Lower leg skin (tissue), 4 donors: ENCODE measurements at regions not wholly inside any gene's neighbourhood (a gene's known extent, or its start where the extent isn't known, plus 50 kb on each side); places are given as distances from the start of the nearest gene placed in this dataset.

Source experiments
- DNase-seq, 2 donors: peaks; one replicate each; pipeline ENCODE4 v3.0.0-alpha.2; 2019; ENCODE audit warnings: low spot score in 2 of 2
- H3K4me3 ChIP-seq: fragments of 200-600 bp; sonication (generic); 2 replicates; pipeline ENCODE4 v1.5.1; 2017; ENCODE audit warnings: mild to moderate bottlenecking, low read depth; ENCODE audit not compliant: poor library complexity, severe bottlenecking
- POLR2A ChIP-seq, 2 donors: fragments of 450-650 bp; IDR thresholded peaks; one replicate each; pipeline ENCODE4 v1.6.1; 2016 to 2017; ENCODE audit warnings: antibody characterized with exemption in 2 of 2, mild to moderate bottlenecking in 1 of 2, moderate library complexity in 1 of 2
- whole genome bisulfite sequencing, 2 donors: methylation state at CpG; one replicate each; pipeline ENCODE4 v1.1.5; 2018; 5-methylcytosine and 5-hydroxymethylcytosine counted together
- intact Hi-C: fragments of 100-400 bp; cut with DNase I; formaldehyde crosslinking; loops from one replicate; pipeline ENCODE4 v1.15.0; 2023; ENCODE audit warnings: low total_unique reads
- TF ChIP-seq, protein P1 (sequence below), 3 donors: fragments of 450-650 bp; IDR thresholded peaks; one replicate each; pipeline ENCODE4 v1.5.1; 2016; ENCODE audit warnings: antibody characterized with exemption in 3 of 3, mild to moderate bottlenecking in 3 of 3, moderate library complexity in 2 of 3

DNA sequence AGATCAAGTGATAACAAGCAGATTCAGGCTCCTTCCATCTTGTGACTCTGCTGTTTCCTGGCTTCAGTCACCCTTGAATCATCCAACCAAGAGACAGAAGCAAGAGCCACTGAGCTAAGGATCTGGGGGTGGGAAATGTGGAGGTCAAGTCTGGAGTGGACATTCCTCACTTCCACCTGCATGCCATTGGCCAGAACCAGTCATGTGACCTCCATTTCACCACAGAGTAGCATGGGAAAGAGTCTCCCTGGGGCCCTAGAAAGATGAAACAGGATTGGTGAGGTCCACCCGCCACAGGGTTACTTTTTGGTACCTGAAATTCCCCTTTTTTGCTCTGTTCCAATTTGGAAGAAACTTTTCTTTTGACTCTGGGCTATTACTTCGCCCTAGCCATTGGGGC is 1006.0 kb upstream of the EEF2KMT start:
- DNase-seq, result no peak
- WGBS, 2 donors, result 47 to 72% methylated on average over 2 of the region's 2 CpGs
- intact Hi-C loops, result no loop called here
- TF ChIP-seq, protein P1, sequence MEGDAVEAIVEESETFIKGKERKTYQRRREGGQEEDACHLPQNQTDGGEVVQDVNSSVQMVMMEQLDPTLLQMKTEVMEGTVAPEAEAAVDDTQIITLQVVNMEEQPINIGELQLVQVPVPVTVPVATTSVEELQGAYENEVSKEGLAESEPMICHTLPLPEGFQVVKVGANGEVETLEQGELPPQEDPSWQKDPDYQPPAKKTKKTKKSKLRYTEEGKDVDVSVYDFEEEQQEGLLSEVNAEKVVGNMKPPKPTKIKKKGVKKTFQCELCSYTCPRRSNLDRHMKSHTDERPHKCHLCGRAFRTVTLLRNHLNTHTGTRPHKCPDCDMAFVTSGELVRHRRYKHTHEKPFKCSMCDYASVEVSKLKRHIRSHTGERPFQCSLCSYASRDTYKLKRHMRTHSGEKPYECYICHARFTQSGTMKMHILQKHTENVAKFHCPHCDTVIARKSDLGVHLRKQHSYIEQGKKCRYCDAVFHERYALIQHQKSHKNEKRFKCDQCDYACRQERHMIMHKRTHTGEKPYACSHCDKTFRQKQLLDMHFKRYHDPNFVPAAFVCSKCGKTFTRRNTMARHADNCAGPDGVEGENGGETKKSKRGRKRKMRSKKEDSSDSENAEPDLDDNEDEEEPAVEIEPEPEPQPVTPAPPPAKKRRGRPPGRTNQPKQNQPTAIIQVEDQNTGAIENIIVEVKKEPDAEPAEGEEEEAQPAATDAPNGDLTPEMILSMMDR (IDR thresholded peaks at IDR 0.05), result no peak
- no peak for TF ChIP-seq POLR2A (IDR thresholded peaks at IDR 0.05)
- H3K4me3 ChIP-seq, result no peak overlapping the region

DNA sequence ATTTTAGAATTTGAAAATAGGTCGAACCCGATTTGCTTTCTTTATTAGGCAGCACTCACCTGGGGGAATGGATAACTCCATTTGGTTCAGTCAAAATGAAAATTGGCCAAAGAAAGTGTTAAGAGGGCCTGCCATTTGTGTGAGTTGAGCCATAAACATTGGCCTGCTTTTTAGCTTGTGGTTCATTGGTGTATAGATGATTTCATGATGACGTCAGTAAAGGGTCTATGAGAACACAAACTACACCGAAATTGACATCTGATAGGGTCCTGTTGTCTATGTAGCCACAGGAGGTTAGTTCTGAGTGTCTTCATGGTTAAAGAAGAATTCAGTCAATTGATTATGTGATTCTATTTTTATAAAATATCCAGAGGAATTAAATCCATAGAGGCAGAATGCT is 1001.5 kb upstream of the EEF2KMT start:
- WGBS, 2 donors, result 86% methylated on average over 4 of the region's 4 CpGs
- intact Hi-C loops, result no loop called here
- TF ChIP-seq, protein P1 (IDR thresholded peaks at IDR 0.05), result no peak
- TF ChIP-seq POLR2A (IDR thresholded peaks at IDR 0.05), result no peak
- H3K4me3 ChIP-seq, result no peak overlapping the region
- no peak for DNase-seq

DNA sequence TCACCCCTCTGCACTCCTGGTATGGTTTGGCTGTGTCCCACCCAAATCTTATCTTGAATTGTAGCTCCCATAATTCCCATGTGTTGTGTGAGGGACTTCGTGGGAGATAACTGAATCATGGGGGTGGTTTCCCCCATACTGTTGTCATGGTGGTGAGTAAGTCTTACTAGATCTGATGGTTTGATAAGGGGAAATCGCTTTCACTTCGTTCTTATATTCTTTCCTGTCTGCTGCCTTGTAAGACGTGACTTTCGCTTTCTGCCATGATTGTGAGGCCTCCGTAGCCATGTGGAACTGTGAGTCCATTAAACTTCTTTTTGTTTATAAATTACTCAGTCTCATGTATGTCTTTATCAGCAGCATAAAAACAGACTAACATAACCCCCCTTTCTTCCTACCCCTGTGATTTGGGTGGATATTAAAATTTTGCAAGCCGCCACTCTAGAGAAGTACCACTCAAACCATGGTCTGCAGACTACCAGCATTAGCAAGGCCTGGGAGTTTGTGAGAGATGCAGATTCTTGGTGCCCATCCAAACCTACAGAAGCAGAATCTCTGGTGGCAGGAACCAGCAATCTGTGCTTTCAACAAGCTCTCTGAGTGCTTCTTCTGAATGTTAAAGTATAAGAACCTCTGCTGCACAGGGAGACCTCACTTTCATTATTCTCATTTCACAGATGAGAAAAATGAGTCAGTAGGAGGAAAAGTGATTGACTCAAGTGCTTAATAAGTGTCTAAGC is 999.5 kb upstream of the EEF2KMT start:
- WGBS, 2 donors, result 83 to 87% methylated on average over 7 of the region's 7 CpGs
- no peak overlapping the region for H3K4me3 ChIP-seq
- intact Hi-C loops, result no loop called here
- DNase-seq, result no peak
- TF ChIP-seq, protein P1 (IDR thresholded peaks at IDR 0.05), result no peak
- TF ChIP-seq POLR2A (IDR thresholded peaks at IDR 0.05), result no peak

DNA sequence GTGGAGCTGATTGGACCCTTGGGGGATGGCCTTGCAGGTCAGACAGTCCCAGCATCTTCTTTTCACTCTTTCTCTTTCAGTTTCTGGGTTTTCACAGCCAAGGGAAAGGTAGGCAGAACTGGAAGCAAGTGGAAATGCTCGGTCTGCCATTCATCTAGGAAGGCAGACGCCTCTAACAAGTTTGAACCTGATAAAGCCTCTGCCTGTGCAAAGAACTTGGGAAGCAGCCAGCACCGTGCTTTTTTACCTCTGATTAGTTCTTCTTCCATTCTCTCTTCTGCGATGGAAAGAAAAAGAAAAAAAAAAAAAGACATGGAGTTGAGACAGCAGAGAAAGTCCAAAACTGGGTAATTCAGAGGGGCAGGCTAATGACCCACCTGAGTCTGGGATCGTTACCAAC is 997.8 kb upstream of the EEF2KMT start:
- intact Hi-C loops, result no loop called here
- no peak for TF ChIP-seq POLR2A (IDR thresholded peaks at IDR 0.05)
- TF ChIP-seq, protein P1 (IDR thresholded peaks at IDR 0.05), result no peak
- whole genome bisulfite sequencing, 2 donors, result 42 to 46% methylated on average over 5 of the region's 5 CpGs
- DNase-seq, result no peak
- H3K4me3 ChIP-seq, result no peak overlapping the region

DNA sequence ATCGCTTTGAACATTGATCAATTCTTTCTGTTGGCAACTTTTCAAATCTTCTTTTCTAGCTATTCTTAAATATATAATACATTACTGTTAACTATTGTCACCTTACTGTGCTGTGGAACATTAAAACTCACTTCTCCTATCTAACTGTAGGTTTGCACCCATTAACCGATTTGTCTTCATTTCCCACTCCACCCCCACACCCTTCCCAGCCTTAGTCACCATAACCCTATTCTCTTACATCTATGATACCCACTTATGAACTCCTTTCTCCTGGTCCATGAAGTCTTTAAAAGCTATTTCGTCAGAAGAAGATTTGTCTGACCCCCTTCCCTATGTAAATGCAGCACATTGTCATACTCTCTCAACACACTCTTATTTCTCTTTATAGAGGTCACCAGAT is 993.4 kb upstream of the EEF2KMT start:
- TF ChIP-seq, protein P1 (IDR thresholded peaks at IDR 0.05), result no peak
- no peak for TF ChIP-seq POLR2A (IDR thresholded peaks at IDR 0.05)
- intact Hi-C loops, result no loop called here
- 85 to 89% methylated on average over 3 of the region's 3 CpGs for WGBS, 2 donors
- DNase-seq, result no peak
- no peak overlapping the region for H3K4me3 ChIP-seq
